Activated CD4-positive, alpha-beta T cell treated with anti-CD3 and anti-CD28 coated beads for 36 hours (primary cell): ENCODE measurements at regions not wholly inside any gene's neighbourhood (a gene's known extent, or its start where the extent isn't known, plus 50 kb on each side); places are given as distances from the start of the nearest gene placed in this dataset.

ENCODE experiments used
- ATAC-seq: fragments of 200-7000 bp; cut with Tn5 transposase; one replicate; pipeline ENCODE4 v1.10.0; 2021; ENCODE audit warnings: mild to moderate bottlenecking, moderate library complexity
- CTCF ChIA-PET: fragments of 350-600 bp; sonication (Branson Sonifier 250); formaldehyde crosslinking; loops from one replicate; lab custom pipeline; 2021; ENCODE audit warnings: antibody characterized with exemption; lab: Charles Lee
- POLR2A ChIA-PET: fragments of 350-600 bp; sonication (Branson Sonifier 250); formaldehyde crosslinking; loops from one replicate; lab custom pipeline; 2021; ENCODE audit warnings: antibody characterized with exemption, inconsistent platforms; lab: Charles Lee
- DNase-seq: peaks from one replicate; pipeline ENCODE4 v3.0.0-alpha.2; 2020
- H3K27ac Mint-ChIP-seq: one replicate; pipeline ENCODE4 v1.8.0; 2021; ENCODE audit warnings: mixed read lengths
- H3K27me3 Mint-ChIP-seq: one replicate; pipeline ENCODE4 v1.8.0; 2021; ENCODE audit warnings: mixed read lengths
- H3K36me3 Mint-ChIP-seq: one replicate; pipeline ENCODE4 v1.8.0; 2021; ENCODE audit warnings: low read depth, mixed read lengths
- H3K4me1 Mint-ChIP-seq: one replicate; pipeline ENCODE4 v1.8.0; 2021; ENCODE audit warnings: mixed read lengths
- H3K4me3 Mint-ChIP-seq: one replicate; pipeline ENCODE4 v1.8.0; 2021; ENCODE audit warnings: mild to moderate bottlenecking, moderate library complexity, mixed read lengths
- H3K9me3 Mint-ChIP-seq: one replicate; pipeline ENCODE4 v1.8.0; 2021; ENCODE audit warnings: low read depth, mixed read lengths
- intact Hi-C, 2 experiments: fragments of 100-400 bp; cut with DNase I in 1 of 2; cut with micrococcal nuclease in 1 of 2; formaldehyde crosslinking; loops; one replicate each; pipeline versions ENCODE4 v1.14.2 to v1.15.1; 2022 to 2024; cut with DNase I, micrococcal nuclease

DNA sequence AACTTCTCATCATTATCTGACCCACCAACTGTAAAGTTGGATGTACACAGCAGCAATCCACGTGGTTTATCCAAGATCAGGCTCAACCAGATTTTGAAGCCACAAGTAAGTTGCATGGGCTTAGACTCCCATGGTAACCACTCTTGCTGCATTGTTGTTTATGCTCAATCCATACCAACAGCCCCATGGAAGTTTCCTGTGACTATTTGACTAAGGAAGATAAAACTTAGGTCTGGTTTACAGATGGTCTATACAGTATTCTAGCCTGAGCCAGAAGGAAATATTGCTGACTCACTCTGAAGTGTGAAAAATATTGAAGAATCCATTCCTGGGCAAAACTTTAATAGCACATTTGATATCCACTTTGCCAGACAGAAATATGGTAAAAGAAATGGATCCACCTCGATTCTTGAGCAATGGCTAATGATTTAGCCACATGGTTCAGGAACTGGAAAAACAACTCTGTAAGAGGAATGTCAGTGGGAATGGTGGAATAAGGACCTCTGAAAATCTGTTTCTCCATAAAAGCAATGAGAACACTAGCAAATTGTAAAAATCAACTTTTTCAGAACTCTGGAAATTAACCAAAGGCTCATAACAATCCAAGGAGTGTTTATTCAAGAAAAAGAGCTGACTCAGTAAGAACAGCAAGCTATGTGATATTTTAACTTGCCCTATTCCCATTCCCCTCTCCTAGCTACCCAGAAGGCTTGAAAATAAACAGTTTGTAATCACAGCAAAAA, 162.9 kb upstream of the STT3B start:
- Mint-ChIP-seq H3K36me3 (no peaks in the 10 kb centered on the region), H3K27ac (no peak overlapping the region), H3K9me3 (peaks cover 2% of the 10 kb centered on the region), H3K27me3 (no peaks in the 10 kb centered on the region), H3K4me3 (no peak overlapping the region), H3K4me1 (peaks cover 2% of the 10 kb centered on the region)
- ChIA-PET CTCF (interaction anchor here (1.1 kb wide), 1 partner anchor 163 kb away, joined by 6 read pairs; the partner anchor contains the start of gene STT3B), POLR2A (interaction anchor here (0.6 to 0.7 kb wide), 2 partner anchors 162 to 1730 kb away, joined by 3 read pairs; no protein-coding TSS in a partner anchor)
- intact Hi-C loops, result loop anchor here in 1 of 2 experiments (10.0 kb wide), 1 partner anchor 155 kb away; no protein-coding TSS in a partner anchor
- DNase-seq (no peak), ATAC-seq (no peak)

- Mint-ChIP-seq H3K9me3 (peaks cover 2% of the 10 kb centered on the region), H3K4me1 (no peaks in the 10 kb centered on the region), H3K27ac (no peak overlapping the region), H3K36me3 (no peaks in the 10 kb centered on the region), H3K4me3 (no peak overlapping the region), H3K27me3 (no peaks in the 10 kb centered on the region)
- DNase-seq, result no peak
- ChIA-PET POLR2A (interaction anchor here (0.6 kb wide), 1 partner anchor 1729 kb away, joined by 3 read pairs; no protein-coding TSS in a partner anchor), CTCF (interaction anchor here (1.1 kb wide), 1 partner anchor 162 kb away, joined by 6 read pairs; the partner anchor contains the start of gene STT3B)
- peak; percentile 23 for ATAC-seq
- intact Hi-C loops, result loop anchor here in 1 of 2 experiments (10.0 kb wide), 1 partner anchor 156 kb away; no protein-coding TSS in a partner anchor
Measured at GRCh38 chr3:31370380-31370666, 162.4 kb upstream of the STT3B start.

- Mint-ChIP-seq H3K9me3 (peaks cover 2% of the 10 kb centered on the region), H3K27ac (no peak overlapping the region), H3K27me3 (no peaks in the 10 kb centered on the region), H3K36me3 (no peaks in the 10 kb centered on the region), H3K4me1 (no peaks in the 10 kb centered on the region), H3K4me3 (no peak overlapping the region)
- intact Hi-C loops, result loop anchor here in 1 of 2 experiments (10.0 kb wide), 1 partner anchor 156 kb away; no protein-coding TSS in a partner anchor
- ChIA-PET CTCF (interaction anchor here (1.1 kb wide), 1 partner anchor 162 kb away, joined by 6 read pairs; the partner anchor contains the start of gene STT3B), POLR2A (interaction anchor here (0.6 kb wide), 1 partner anchor 1729 kb away, joined by 3 read pairs; no protein-coding TSS in a partner anchor)
- no peak for DNase-seq
- no peak for ATAC-seq
Measured at GRCh38 chr3:31370681-31371080, 162.0 kb upstream of the STT3B start.

- Mint-ChIP-seq H3K4me1 (peaks cover 5% of the 10 kb centered on the region), H3K27ac (no peak overlapping the region), H3K4me3 (no peak overlapping the region), H3K36me3 (no peaks in the 10 kb centered on the region), H3K27me3 (no peaks in the 10 kb centered on the region), H3K9me3 (no peaks in the 10 kb centered on the region)
- DNase-seq (no peak), ATAC-seq (no peak)
- intact Hi-C loops, result loop anchor here in 1 of 2 experiments (10.0 kb wide), 1 partner anchor 157 kb away; no protein-coding TSS in a partner anchor
- CTCF ChIA-PET, result no interaction called here
- POLR2A ChIA-PET, result no interaction called here
Measured at GRCh38 chr3:31371484-31372177, 161.1 kb upstream of the STT3B start.

DNA sequence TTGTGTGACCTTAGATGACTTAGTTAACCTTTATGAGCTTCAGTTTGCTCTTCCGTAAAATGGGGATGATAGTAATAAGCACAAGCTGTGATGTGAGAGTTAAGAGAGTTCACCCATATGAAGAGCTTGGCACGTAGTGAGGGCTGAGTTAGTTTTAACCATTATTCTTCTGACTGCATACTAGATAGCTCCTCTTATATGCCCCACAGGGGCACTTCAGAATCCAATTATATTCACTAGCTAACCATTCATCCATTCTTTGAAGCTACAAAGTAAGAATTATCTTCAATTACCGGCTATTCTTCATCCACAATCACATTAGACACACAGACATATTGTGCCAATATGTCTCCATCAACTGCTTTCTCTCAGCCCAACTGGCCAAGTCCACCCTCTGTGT, 159.0 kb upstream of the STT3B start:
- ChIA-PET CTCF (interaction anchor here (0.6 to 1.2 kb wide), 3 partner anchors 11 to 132 kb away, joined by 3 read pairs; no protein-coding TSS in a partner anchor), POLR2A (no interaction called here)
- no peaks in the 10 kb centered on the region for H3K36me3 Mint-ChIP-seq
- H3K9me3 Mint-ChIP-seq, result no peaks in the 10 kb centered on the region
- no peaks in the 10 kb centered on the region for H3K27me3 Mint-ChIP-seq
- intact Hi-C loops, result loop anchor here in 1 of 2 experiments (10.0 kb wide), 1 partner anchor 159 kb away; no protein-coding TSS in a partner anchor
- no peak for DNase-seq
- H3K4me3 Mint-ChIP-seq, result no peak overlapping the region
- H3K4me1 Mint-ChIP-seq, result peaks cover 15% of the 10 kb centered on the region
- ATAC-seq, result no peak
- no peak overlapping the region for H3K27ac Mint-ChIP-seq

GRCh38 chr3:31377045-31377642, 155.6 kb upstream of the STT3B start:
- ChIA-PET POLR2A (no interaction called here), CTCF (interaction anchor here (0.7 to 1.0 kb wide), 3 partner anchors 94 to 607 kb away, joined by 3 read pairs; no protein-coding TSS in a partner anchor)
- DNase-seq (peak; percentile 31), ATAC-seq (peak; percentile 97)
- H3K36me3 Mint-ChIP-seq, result no peaks in the 10 kb centered on the region
- H3K27me3 Mint-ChIP-seq, result no peaks in the 10 kb centered on the region
- H3K27ac Mint-ChIP-seq, result no peak overlapping the region
- no peaks in the 10 kb centered on the region for H3K9me3 Mint-ChIP-seq
- no peak overlapping the region for H3K4me3 Mint-ChIP-seq
- H3K4me1 Mint-ChIP-seq, result peaks cover 15% of the 10 kb centered on the region
- intact Hi-C loops, result loop anchor here (5.0 to 10.0 kb wide), 2 partner anchors 125 to 162 kb away; no protein-coding TSS in a partner anchor

DNA sequence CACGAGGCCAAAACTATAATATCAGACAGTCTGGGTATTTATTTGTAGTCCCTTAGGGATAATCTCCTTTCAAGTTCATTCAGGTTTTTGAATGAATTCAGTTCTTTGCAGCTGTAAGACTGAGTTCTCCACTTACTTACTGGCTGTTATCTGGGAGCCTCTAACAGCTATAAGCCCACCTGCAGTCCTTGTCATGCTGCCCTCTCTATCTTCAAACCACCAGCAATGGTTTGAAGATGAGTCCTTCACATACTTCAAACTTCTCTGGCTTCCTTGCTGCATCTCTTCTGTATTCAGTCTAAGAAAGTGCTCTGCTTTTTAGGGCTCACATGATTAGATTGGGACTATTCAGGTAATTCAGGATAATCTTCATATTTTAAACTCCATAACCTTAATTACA, 154.5 kb upstream of the STT3B start:
- H3K9me3 Mint-ChIP-seq, result no peaks in the 10 kb centered on the region
- intact Hi-C loops, result loop anchor here (5.0 to 10.0 kb wide), 2 partner anchors 126 to 163 kb away; no protein-coding TSS in a partner anchor
- no peak overlapping the region for H3K27ac Mint-ChIP-seq
- POLR2A ChIA-PET, result no interaction called here
- ATAC-seq (no peak), DNase-seq (no peak)
- no peaks in the 10 kb centered on the region for H3K27me3 Mint-ChIP-seq
- H3K4me3 Mint-ChIP-seq, result no peak overlapping the region
- CTCF ChIA-PET, result no interaction called here
- H3K4me1 Mint-ChIP-seq, result peaks cover 15% of the 10 kb centered on the region
- no peaks in the 10 kb centered on the region for H3K36me3 Mint-ChIP-seq

- ATAC-seq (no peak), DNase-seq (no peak)
- ChIA-PET CTCF (no interaction called here), POLR2A (no interaction called here)
- H3K4me3 Mint-ChIP-seq, result no peak overlapping the region
- H3K27me3 Mint-ChIP-seq, result no peaks in the 10 kb centered on the region
- intact Hi-C loops, result loop anchor here (5.0 to 10.0 kb wide), 2 partner anchors 127 to 165 kb away; no protein-coding TSS in a partner anchor
- no peaks in the 10 kb centered on the region for H3K9me3 Mint-ChIP-seq
- H3K4me1 Mint-ChIP-seq, result peaks cover 15% of the 10 kb centered on the region
- H3K27ac Mint-ChIP-seq, result no peak overlapping the region
- no peaks in the 10 kb centered on the region for H3K36me3 Mint-ChIP-seq
Measured at GRCh38 chr3:31379598-31379997, 153.1 kb upstream of the STT3B start.

GRCh38 chr3:31382856-31383255, 149.9 kb upstream of the STT3B start:
- Mint-ChIP-seq H3K4me1 (no peaks in the 10 kb centered on the region), H3K27ac (no peak overlapping the region), H3K27me3 (no peaks in the 10 kb centered on the region), H3K4me3 (no peak overlapping the region), H3K9me3 (peaks cover 6% of the 10 kb centered on the region), H3K36me3 (peaks cover 3% of the 10 kb centered on the region)
- intact Hi-C loops, result no loop called here
- ATAC-seq (no peak), DNase-seq (no peak)
- ChIA-PET POLR2A (no interaction called here), CTCF (interaction anchor here (1.2 kb wide), 2 partner anchors 28 to 65 kb away, joined by 3 to 4 read pairs; no protein-coding TSS in a partner anchor)

GRCh38 chr3:31384117-31384516, 148.6 kb upstream of the STT3B start:
- peaks cover 3% of the 10 kb centered on the region for H3K36me3 Mint-ChIP-seq
- no peak overlapping the region for H3K4me3 Mint-ChIP-seq
- H3K27ac Mint-ChIP-seq, result no peak overlapping the region
- no peak for ATAC-seq
- H3K9me3 Mint-ChIP-seq, result peaks cover 6% of the 10 kb centered on the region
- no peak for DNase-seq
- no peaks in the 10 kb centered on the region for H3K27me3 Mint-ChIP-seq
- intact Hi-C loops, result no loop called here
- ChIA-PET POLR2A (no interaction called here), CTCF (interaction anchor here (1.0 to 1.2 kb wide), 3 partner anchors 9 to 30 kb away, joined by 3 to 4 read pairs (median 3); no protein-coding TSS in a partner anchor)
- H3K4me1 Mint-ChIP-seq, result no peaks in the 10 kb centered on the region

- no peak overlapping the region for H3K4me3 Mint-ChIP-seq
- peaks cover 3% of the 10 kb centered on the region for H3K36me3 Mint-ChIP-seq
- peaks cover 6% of the 10 kb centered on the region for H3K9me3 Mint-ChIP-seq
- peaks cover 13% of the 10 kb centered on the region for H3K4me1 Mint-ChIP-seq
- intact Hi-C loops, result no loop called here
- H3K27me3 Mint-ChIP-seq, result no peaks in the 10 kb centered on the region
- POLR2A ChIA-PET, result no interaction called here
- H3K27ac Mint-ChIP-seq, result no peak overlapping the region
- no peak for ATAC-seq
- CTCF ChIA-PET, result interaction anchor here (1.2 kb wide), 1 partner anchor 23 kb away, joined by 4 read pairs; no protein-coding TSS in a partner anchor
- no peak for DNase-seq
Measured at GRCh38 chr3:31389939-31390338, 142.8 kb upstream of the STT3B start.
